Stimulated activated effector memory CD8-positive, alpha-beta T cell treated with anti-CD3 and anti-CD28 coated beads, Interleukin-12 subunit alpha, Interleukin-12 subunit beta, amount 100 ng/mL, for 72 hours (primary cell): ENCODE measurements at regions not wholly inside any gene's neighbourhood (a gene's known extent, or its start where the extent isn't known, plus 50 kb on each side); places are given as distances from the start of the nearest gene placed in this dataset.

Experiments
- ATAC-seq: fragments of 150-1000 bp; cut with Tn5 transposase; 2 replicates; pipeline ENCODE4 v1.10.0; 2021
- DNase-seq, 2 donors: peaks; one replicate each; pipeline ENCODE4 v3.0.0; 2021 to 2022; ENCODE audit warnings: low spot score in 2 of 2
- H3K27ac Mint-ChIP-seq: one replicate; pipeline ENCODE4 v1.8.0; 2022; ENCODE audit warnings: mild to moderate bottlenecking, mixed read lengths
- H3K36me3 Mint-ChIP-seq: one replicate; pipeline ENCODE4 v1.8.0; 2022; ENCODE audit warnings: mild to moderate bottlenecking, mixed read lengths
- H3K4me1 Mint-ChIP-seq: one replicate; pipeline ENCODE4 v1.8.0; 2022; ENCODE audit warnings: mixed read lengths
- H3K4me3 Mint-ChIP-seq: one replicate; pipeline ENCODE4 v1.8.0; 2022; ENCODE audit warnings: mild to moderate bottlenecking, mixed read lengths
- H3K9me3 Mint-ChIP-seq: one replicate; pipeline ENCODE4 v1.8.0; 2022; ENCODE audit warnings: mixed read lengths

DNA sequence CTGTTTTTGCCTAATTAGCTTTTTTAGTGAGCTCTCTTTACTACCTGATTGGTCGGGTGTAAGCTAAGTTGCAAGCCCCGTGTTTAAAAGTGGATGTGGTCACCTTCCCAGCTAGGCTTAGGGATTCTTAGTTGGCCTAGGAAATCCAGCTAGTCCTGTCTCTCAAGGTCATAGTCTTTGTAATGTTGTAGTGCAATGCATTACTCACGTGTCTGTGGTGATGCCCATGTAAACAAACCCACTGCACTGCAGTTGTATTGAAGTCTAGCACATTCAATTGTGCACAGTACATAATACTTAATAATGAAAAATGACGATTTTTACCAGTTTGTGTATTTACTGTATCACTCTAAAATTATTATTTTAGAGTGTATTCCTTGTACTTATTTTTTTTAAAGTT lies 335.5 kb downstream of the NUAK1 start:
- no peaks in the 10 kb centered on the region for H3K4me1 Mint-ChIP-seq
- H3K4me3 Mint-ChIP-seq: no peak overlapping the region
- H3K27ac Mint-ChIP-seq: no peak overlapping the region
- no peaks in the 10 kb centered on the region for H3K36me3 Mint-ChIP-seq
- no peaks in the 10 kb centered on the region for H3K9me3 Mint-ChIP-seq
- ATAC-seq: no peak
- no peak for DNase-seq

DNA sequence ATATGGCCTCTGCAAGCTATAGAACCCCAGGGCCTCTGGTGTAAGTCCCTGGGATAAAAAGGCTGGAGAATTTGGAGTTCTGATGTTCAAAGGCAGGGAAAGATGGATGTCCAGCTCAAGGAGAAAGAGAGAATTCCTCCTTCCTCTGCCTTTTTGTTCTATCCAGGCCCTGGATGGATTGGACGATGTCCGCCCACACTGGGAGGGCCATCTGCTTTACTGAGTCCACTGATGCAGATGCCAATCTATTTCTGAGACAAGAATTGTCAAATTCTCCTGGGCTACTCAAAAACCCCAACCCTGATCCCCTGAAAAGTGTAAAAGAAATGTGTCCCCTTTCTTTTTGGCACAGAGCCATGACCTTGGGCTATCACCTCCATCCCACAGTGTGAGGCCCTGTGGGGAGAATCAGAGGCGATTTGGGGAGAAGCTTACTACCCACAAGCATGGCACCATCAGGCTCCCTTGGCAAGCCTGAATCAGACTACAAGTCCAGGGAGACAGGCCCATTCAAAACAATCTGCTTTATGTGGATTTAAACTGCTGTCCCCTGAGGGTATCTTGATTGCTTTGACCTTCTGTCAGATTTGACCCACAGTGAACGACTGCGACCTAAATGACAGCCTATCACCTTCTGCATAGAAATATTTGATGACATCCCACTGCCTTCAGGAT lies 334.0 kb downstream of the NUAK1 start:
- Mint-ChIP-seq H3K4me3 (no peak overlapping the region), H3K9me3 (no peaks in the 10 kb centered on the region), H3K36me3 (no peaks in the 10 kb centered on the region), H3K4me1 (no peaks in the 10 kb centered on the region), H3K27ac (no peak overlapping the region)
- ATAC-seq (no peak), DNase-seq (no peak)

- no peak for ATAC-seq
- DNase-seq: no peak
Measured at GRCh38 chr12:105805730-105806399, 332.9 kb downstream of the NUAK1 start.

DNA sequence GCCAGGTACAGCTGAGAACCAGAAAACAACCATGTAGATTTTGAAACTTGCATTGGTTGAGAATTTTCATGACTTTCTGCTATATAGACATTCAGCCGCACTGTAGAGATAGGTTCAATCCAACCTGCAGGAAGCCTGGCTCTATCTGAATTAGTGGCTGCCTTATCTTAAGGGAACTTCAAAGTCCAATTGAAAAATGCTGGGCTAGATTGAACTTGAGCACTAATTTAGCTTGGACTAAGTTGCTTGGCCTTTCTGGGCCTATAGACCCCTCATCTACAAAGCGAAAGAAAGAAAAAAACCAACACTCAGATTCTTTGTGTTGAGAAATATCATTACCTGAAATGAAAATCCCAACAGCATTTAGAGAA lies 332.4 kb downstream of the NUAK1 start:
- ATAC-seq: no peak
- no peaks in the 10 kb centered on the region for H3K4me1 Mint-ChIP-seq
- no peaks in the 10 kb centered on the region for H3K9me3 Mint-ChIP-seq
- no peaks in the 10 kb centered on the region for H3K36me3 Mint-ChIP-seq
- H3K27ac Mint-ChIP-seq: no peak overlapping the region
- no peak overlapping the region for H3K4me3 Mint-ChIP-seq
- no peak for DNase-seq

More at GRCh38 chr12:105805730-105806399, 332.9 kb downstream of the NUAK1 start:
- H3K27ac Mint-ChIP-seq: no peak overlapping the region
- H3K9me3 Mint-ChIP-seq: no peaks in the 10 kb centered on the region
- no peaks in the 10 kb centered on the region for H3K36me3 Mint-ChIP-seq
- no peaks in the 10 kb centered on the region for H3K4me1 Mint-ChIP-seq
- no peak overlapping the region for H3K4me3 Mint-ChIP-seq

GRCh38 chr12:105812366-105812765 lies 326.4 kb downstream of the NUAK1 start:
- no peak overlapping the region for H3K27ac Mint-ChIP-seq

DNA sequence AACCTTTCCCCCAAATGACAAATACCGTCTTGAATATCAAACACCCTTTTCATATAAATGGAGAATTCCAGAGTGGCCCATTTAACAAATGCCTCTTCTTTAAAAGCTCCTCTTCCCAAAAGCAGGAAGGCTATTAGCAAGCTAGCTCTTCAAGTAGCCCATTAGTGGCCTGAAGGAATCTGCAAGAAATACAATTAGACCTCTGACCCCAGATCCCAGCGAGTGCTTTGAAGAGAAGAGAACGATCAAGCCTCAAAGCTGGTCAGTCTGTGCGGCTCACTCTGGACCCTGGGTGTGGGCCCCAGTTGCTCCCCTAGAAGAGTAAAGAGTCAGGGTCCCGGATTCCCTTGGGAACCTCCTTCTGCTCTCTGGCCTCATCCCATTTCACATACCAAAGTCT lies 325.6 kb downstream of the NUAK1 start:
- Mint-ChIP-seq H3K9me3 (no peaks in the 10 kb centered on the region), H3K27ac (no peak overlapping the region), H3K36me3 (no peaks in the 10 kb centered on the region), H3K4me3 (no peak overlapping the region), H3K4me1 (no peaks in the 10 kb centered on the region)
- ATAC-seq: no peak
- DNase-seq: no peak

More at GRCh38 chr12:105812366-105812765, 326.4 kb downstream of the NUAK1 start:
- no peaks in the 10 kb centered on the region for H3K9me3 Mint-ChIP-seq
- H3K36me3 Mint-ChIP-seq: no peaks in the 10 kb centered on the region
- no peak for ATAC-seq
- no peak overlapping the region for H3K4me3 Mint-ChIP-seq
- H3K4me1 Mint-ChIP-seq: no peaks in the 10 kb centered on the region
- DNase-seq: no peak

DNA sequence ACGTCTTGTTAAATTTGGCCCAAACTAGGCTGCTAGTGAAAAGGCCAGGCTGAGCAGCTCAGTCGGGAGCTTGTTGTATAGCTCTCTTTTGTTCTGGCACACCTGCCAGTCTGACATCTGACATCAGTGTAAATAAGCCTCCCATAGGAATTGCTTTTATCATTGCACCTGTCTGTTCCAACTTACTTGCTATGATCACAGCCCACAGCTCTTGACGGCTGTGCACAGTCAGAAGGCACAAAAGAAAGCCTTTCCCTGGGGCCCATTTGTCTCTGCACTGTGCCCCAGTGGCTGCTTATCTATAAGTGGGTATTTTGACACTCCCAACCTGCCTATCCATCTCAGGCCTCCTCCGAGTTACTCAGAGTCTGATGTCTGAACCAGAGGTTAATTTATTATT lies 324.5 kb downstream of the NUAK1 start:
- no peak overlapping the region for H3K27ac Mint-ChIP-seq
- ATAC-seq (no peak), DNase-seq (no peak)
- H3K9me3 Mint-ChIP-seq: no peaks in the 10 kb centered on the region
- no peak overlapping the region for H3K4me3 Mint-ChIP-seq
- no peaks in the 10 kb centered on the region for H3K36me3 Mint-ChIP-seq
- H3K4me1 Mint-ChIP-seq: no peaks in the 10 kb centered on the region

- no peak overlapping the region for H3K27ac Mint-ChIP-seq
- H3K9me3 Mint-ChIP-seq: no peaks in the 10 kb centered on the region
- no peaks in the 10 kb centered on the region for H3K4me1 Mint-ChIP-seq
- H3K36me3 Mint-ChIP-seq: no peaks in the 10 kb centered on the region
- H3K4me3 Mint-ChIP-seq: no peak overlapping the region
- no peak for ATAC-seq
- no peak for DNase-seq
Measured at GRCh38 chr12:105819549-105819948, 319.2 kb downstream of the NUAK1 start.

GRCh38 chr12:105820429-105821125 lies 318.2 kb downstream of the NUAK1 start:
- no peaks in the 10 kb centered on the region for H3K9me3 Mint-ChIP-seq
- H3K4me3 Mint-ChIP-seq: no peak overlapping the region
- no peak overlapping the region for H3K27ac Mint-ChIP-seq
- ATAC-seq: no peak
- no peaks in the 10 kb centered on the region for H3K36me3 Mint-ChIP-seq
- H3K4me1 Mint-ChIP-seq: no peaks in the 10 kb centered on the region
- no peak for DNase-seq

GRCh38 chr12:105822131-105823105 lies 316.3 kb downstream of the NUAK1 start:
- Mint-ChIP-seq H3K9me3 (no peaks in the 10 kb centered on the region), H3K27ac (no peak overlapping the region), H3K36me3 (no peaks in the 10 kb centered on the region), H3K4me1 (no peaks in the 10 kb centered on the region), H3K4me3 (no peak overlapping the region)
- ATAC-seq: no peak
- no peak for DNase-seq

- DNase-seq: no peak
- no peak overlapping the region for H3K4me3 Mint-ChIP-seq
- no peaks in the 10 kb centered on the region for H3K36me3 Mint-ChIP-seq
- no peaks in the 10 kb centered on the region for H3K4me1 Mint-ChIP-seq
- no peaks in the 10 kb centered on the region for H3K9me3 Mint-ChIP-seq
- no peak for ATAC-seq
- no peak overlapping the region for H3K27ac Mint-ChIP-seq
Measured at GRCh38 chr12:105823810-105824209, 314.9 kb downstream of the NUAK1 start.

- Mint-ChIP-seq H3K27ac (no peak overlapping the region), H3K9me3 (no peaks in the 10 kb centered on the region), H3K36me3 (no peaks in the 10 kb centered on the region), H3K4me1 (no peaks in the 10 kb centered on the region), H3K4me3 (no peak overlapping the region)
- DNase-seq: no peak
- ATAC-seq: no peak
Measured at GRCh38 chr12:105825141-105825540, 313.6 kb downstream of the NUAK1 start.

DNA sequence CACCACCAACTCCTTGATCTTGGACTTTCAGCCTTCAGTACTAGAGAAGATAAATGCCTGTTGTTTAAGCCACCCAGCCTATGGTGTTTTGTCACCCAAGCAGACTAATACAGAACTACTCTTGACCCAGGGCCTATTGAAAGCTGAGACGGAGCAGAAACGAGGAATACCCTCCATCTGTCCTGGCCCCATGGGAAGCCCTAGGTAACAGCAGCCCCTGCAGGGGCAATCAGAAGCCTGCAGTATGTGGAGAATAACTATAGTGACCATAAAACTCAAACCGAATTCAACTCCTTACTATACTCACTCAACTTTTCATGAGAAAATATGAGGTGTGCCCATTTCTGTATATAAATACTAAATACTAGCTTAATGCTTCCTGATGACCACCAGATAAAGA lies 307.4 kb downstream of the NUAK1 start:
- ATAC-seq (peak; percentile 6), DNase-seq (no peak)
- Mint-ChIP-seq H3K4me3 (no peak overlapping the region), H3K36me3 (no peaks in the 10 kb centered on the region), H3K9me3 (no peaks in the 10 kb centered on the region), H3K4me1 (no peaks in the 10 kb centered on the region), H3K27ac (no peak overlapping the region)

DNA sequence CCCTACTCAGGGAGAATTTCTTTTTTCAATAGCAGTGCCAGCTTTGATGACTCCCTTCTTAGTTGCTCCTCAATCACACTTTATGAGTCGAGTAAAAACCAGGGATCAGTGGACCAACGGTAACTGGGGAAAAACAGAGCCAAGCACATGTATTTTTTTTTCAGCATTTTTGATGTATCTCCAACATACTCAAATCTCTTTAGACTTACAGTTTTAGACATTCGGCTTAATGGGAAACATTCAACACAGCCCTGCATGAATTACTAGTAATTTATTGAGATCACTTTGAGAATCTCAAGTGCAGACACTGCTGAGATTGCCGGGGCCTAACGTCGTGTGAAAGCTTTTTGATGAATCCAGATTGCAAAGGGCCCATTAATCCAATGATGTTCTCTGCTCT lies 306.7 kb downstream of the NUAK1 start:
- Mint-ChIP-seq H3K9me3 (no peaks in the 10 kb centered on the region), H3K4me1 (no peaks in the 10 kb centered on the region), H3K4me3 (no peak overlapping the region), H3K27ac (no peak overlapping the region), H3K36me3 (no peaks in the 10 kb centered on the region)
- DNase-seq (no peak), ATAC-seq (no peak)

DNA sequence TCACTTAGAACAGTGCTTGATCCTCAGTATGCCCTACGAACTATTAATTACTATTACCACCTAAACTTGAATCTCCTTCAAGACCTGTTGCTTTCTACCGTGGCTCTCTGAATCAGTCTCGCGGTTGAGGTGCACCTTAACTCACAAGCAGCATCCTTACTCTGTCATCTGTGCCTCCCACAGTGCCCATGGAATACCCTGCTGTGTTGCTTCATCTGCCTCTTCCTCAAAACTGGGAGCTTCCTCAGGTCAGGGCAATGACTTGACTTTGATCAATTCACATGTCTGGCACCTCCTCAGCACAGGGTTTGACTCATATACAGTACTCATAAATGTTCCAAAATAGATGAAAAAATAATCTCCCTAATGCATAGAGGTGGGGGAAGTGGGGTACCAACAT lies 305.9 kb downstream of the NUAK1 start:
- no peak overlapping the region for H3K4me3 Mint-ChIP-seq
- H3K4me1 Mint-ChIP-seq: no peaks in the 10 kb centered on the region
- DNase-seq (no peak), ATAC-seq (no peak)
- H3K36me3 Mint-ChIP-seq: no peaks in the 10 kb centered on the region
- H3K27ac Mint-ChIP-seq: no peak overlapping the region
- no peaks in the 10 kb centered on the region for H3K9me3 Mint-ChIP-seq
